Transverse colon (tissue), 4 donors: ENCODE measurements at regions not wholly inside any gene's neighbourhood (a gene's known extent, or its start where the extent isn't known, plus 50 kb on each side); places are given as distances from the start of the nearest gene placed in this dataset.

Source experiments
- CTCF ChIP-seq, 5 experiments: fragments of 200-600 bp in 3 of 5; fragments of 450-650 bp in 2 of 5; sonication (generic) in 3 of 5; IDR thresholded peaks; 1 replicate in 2 of 5; 2 replicates in 3 of 5; pipeline ENCODE4 v1.5.1; 2016 to 2017; ENCODE audit warnings: antibody characterized with exemption in 5 of 5, inconsistent platforms in 3 of 5, mild to moderate bottlenecking in 2 of 5, moderate library complexity in 1 of 5
- EP300 ChIP-seq: sonication (generic); formaldehyde crosslinking; IDR thresholded peaks from one replicate; pipeline ENCODE4 v1.6.1; 2017; ENCODE audit warnings: antibody characterized with exemption, low read depth
- POLR2A ChIP-seq: fragments of 450-650 bp; IDR thresholded peaks from one replicate; pipeline ENCODE4 v1.6.1; 2016; ENCODE audit warnings: antibody characterized with exemption, mild to moderate bottlenecking, moderate library complexity
- POLR2AphosphoS5 ChIP-seq, 3 donors: sonication (generic); formaldehyde crosslinking; IDR thresholded peaks; one replicate each; pipeline ENCODE4 v1.6.1; 2016; ENCODE audit warnings: antibody characterized with exemption in 3 of 3

GRCh38 chr17:70668276-70668937 lies 499.1 kb downstream of the KCNJ2 start:
- no peak for TF ChIP-seq CTCF (IDR thresholded peaks at IDR 0.05)
- TF ChIP-seq EP300 = no peak
- no peak for TF ChIP-seq POLR2AphosphoS5 (IDR thresholded peaks at IDR 0.05)
- no peak for TF ChIP-seq POLR2A
